C4-2B (cell line): ENCODE measurements at regions not wholly inside any gene's neighbourhood (a gene's known extent, or its start where the extent isn't known, plus 50 kb on each side); places are given as distances from the start of the nearest gene placed in this dataset.

Experiments used
- ZFX ChIP-seq: fragments of 450-650 bp; IDR thresholded peaks from 2 replicates; pipeline ENCODE4 v1.6.1; 2017
- TF ChIP-seq, protein P1 (sequence below): fragments of 450-650 bp; conservative IDR thresholded peaks from 2 replicates; pipeline ENCODE4 v1.5.1; 2017; ENCODE audit warnings: mild to moderate bottlenecking

GRCh38 chr3:102553876-102554275 lies 119.1 kb downstream of the ZPLD1 start:
- TF ChIP-seq, protein P1, sequence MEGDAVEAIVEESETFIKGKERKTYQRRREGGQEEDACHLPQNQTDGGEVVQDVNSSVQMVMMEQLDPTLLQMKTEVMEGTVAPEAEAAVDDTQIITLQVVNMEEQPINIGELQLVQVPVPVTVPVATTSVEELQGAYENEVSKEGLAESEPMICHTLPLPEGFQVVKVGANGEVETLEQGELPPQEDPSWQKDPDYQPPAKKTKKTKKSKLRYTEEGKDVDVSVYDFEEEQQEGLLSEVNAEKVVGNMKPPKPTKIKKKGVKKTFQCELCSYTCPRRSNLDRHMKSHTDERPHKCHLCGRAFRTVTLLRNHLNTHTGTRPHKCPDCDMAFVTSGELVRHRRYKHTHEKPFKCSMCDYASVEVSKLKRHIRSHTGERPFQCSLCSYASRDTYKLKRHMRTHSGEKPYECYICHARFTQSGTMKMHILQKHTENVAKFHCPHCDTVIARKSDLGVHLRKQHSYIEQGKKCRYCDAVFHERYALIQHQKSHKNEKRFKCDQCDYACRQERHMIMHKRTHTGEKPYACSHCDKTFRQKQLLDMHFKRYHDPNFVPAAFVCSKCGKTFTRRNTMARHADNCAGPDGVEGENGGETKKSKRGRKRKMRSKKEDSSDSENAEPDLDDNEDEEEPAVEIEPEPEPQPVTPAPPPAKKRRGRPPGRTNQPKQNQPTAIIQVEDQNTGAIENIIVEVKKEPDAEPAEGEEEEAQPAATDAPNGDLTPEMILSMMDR: no peak
- TF ChIP-seq ZFX: no peak
